ENCODE measurements at regions not wholly inside any gene's neighbourhood (a gene's known extent, or its start where the extent isn't known, plus 50 kb on each side); places are given as distances from the start of the nearest gene placed in this dataset.

- Histone ChIP-seq H3K4me3 (ENCODE audit: insufficient read depth, low read depth, low read length) (no peak overlapping the region), H3K9me3 (ENCODE audit: control insufficient read depth, low read length) (peaks cover 2% of the 10 kb centered on the region), H3K27me3 (ENCODE audit: control insufficient read depth, insufficient read depth, low read length, poor library complexity, severe bottlenecking) (no peaks in the 10 kb centered on the region), H3K4me1 (ENCODE audit: control insufficient read depth, insufficient read depth, low read length) (peaks cover 3% of the 10 kb centered on the region), H3K36me3 (ENCODE audit: control insufficient read depth, insufficient read depth, low read length) (no peaks in the 10 kb centered on the region), H3K27ac (ENCODE audit: insufficient read depth, low read depth, low read length, poor library complexity, severe bottlenecking) (no peak overlapping the region)
- 86 to 90% methylated on average over 6 to 8 of the region's 8 CpGs for WGBS, 2 experiments
Observed at GRCh38 chr5:124162767-124163532, 583.5 kb downstream of the ZNF608 start.

GRCh38 chr5:124161266-124161665, 585.2 kb downstream of the ZNF608 start:
- peaks cover 2% of the 10 kb centered on the region for H3K9me3 ChIP-seq (ENCODE audit: control insufficient read depth, low read length)
- no peak overlapping the region for H3K27ac ChIP-seq (ENCODE audit: insufficient read depth, low read depth, low read length, poor library complexity, severe bottlenecking)
- no peak overlapping the region for H3K4me3 ChIP-seq (ENCODE audit: insufficient read depth, low read depth, low read length)
- peaks cover 3% of the 10 kb centered on the region for H3K4me1 ChIP-seq (ENCODE audit: control insufficient read depth, insufficient read depth, low read length)
- no peaks in the 10 kb centered on the region for H3K27me3 ChIP-seq (ENCODE audit: control insufficient read depth, insufficient read depth, low read length, poor library complexity, severe bottlenecking)
- no peaks in the 10 kb centered on the region for H3K36me3 ChIP-seq (ENCODE audit: control insufficient read depth, insufficient read depth, low read length)
- 92% methylated on average over 5 of the region's 5 CpGs for WGBS, 2 experiments

- Histone ChIP-seq H3K4me3 (ENCODE audit: insufficient read depth, low read depth, low read length) (no peak overlapping the region), H3K27me3 (ENCODE audit: control insufficient read depth, insufficient read depth, low read length, poor library complexity, severe bottlenecking) (no peaks in the 10 kb centered on the region), H3K27ac (ENCODE audit: insufficient read depth, low read depth, low read length, poor library complexity, severe bottlenecking) (no peak overlapping the region), H3K9me3 (ENCODE audit: control insufficient read depth, low read length) (peaks cover 2% of the 10 kb centered on the region), H3K36me3 (ENCODE audit: control insufficient read depth, insufficient read depth, low read length) (peaks cover 4% of the 10 kb centered on the region), H3K4me1 (ENCODE audit: control insufficient read depth, insufficient read depth, low read length) (peaks cover 3% of the 10 kb centered on the region)
- 92% methylated on average over 2 of the region's 2 CpGs; no CpG with 5 or more reads in 1 of the 2 experiments for WGBS, 2 experiments
Observed at GRCh38 chr5:124160265-124160664, 586.2 kb downstream of the ZNF608 start.

GRCh38 chr5:124157320-124157719, 589.1 kb downstream of the ZNF608 start:
- Histone ChIP-seq H3K9me3 (ENCODE audit: control insufficient read depth, low read length) (peaks cover 7% of the 10 kb centered on the region), H3K27me3 (ENCODE audit: control insufficient read depth, insufficient read depth, low read length, poor library complexity, severe bottlenecking) (no peaks in the 10 kb centered on the region), H3K4me3 (ENCODE audit: insufficient read depth, low read depth, low read length) (no peak overlapping the region), H3K4me1 (ENCODE audit: control insufficient read depth, insufficient read depth, low read length) (no peaks in the 10 kb centered on the region), H3K27ac (ENCODE audit: insufficient read depth, low read depth, low read length, poor library complexity, severe bottlenecking) (no peak overlapping the region), H3K36me3 (ENCODE audit: control insufficient read depth, insufficient read depth, low read length) (peaks cover 4% of the 10 kb centered on the region)
- 100% methylated on average over 2 of the region's 2 CpGs for WGBS, 2 experiments

GRCh38 chr5:124156415-124156996, 589.9 kb downstream of the ZNF608 start:
- H3K4me3 ChIP-seq (ENCODE audit: insufficient read depth, low read depth, low read length) = no peak overlapping the region
- H3K27ac ChIP-seq (ENCODE audit: insufficient read depth, low read depth, low read length, poor library complexity, severe bottlenecking) = no peak overlapping the region
- 87 to 93% methylated on average over 4 of the region's 4 CpGs for WGBS, 2 experiments
- H3K9me3 ChIP-seq (ENCODE audit: control insufficient read depth, low read length) = peaks cover 7% of the 10 kb centered on the region
- H3K36me3 ChIP-seq (ENCODE audit: control insufficient read depth, insufficient read depth, low read length) = peaks cover 4% of the 10 kb centered on the region
- no peaks in the 10 kb centered on the region for H3K27me3 ChIP-seq (ENCODE audit: control insufficient read depth, insufficient read depth, low read length, poor library complexity, severe bottlenecking)
- H3K4me1 ChIP-seq (ENCODE audit: control insufficient read depth, insufficient read depth, low read length) = no peaks in the 10 kb centered on the region

- Histone ChIP-seq H3K9me3 (ENCODE audit: control insufficient read depth, low read length) (peaks cover 7% of the 10 kb centered on the region), H3K4me1 (ENCODE audit: control insufficient read depth, insufficient read depth, low read length) (no peaks in the 10 kb centered on the region), H3K27me3 (ENCODE audit: control insufficient read depth, insufficient read depth, low read length, poor library complexity, severe bottlenecking) (no peaks in the 10 kb centered on the region), H3K4me3 (ENCODE audit: insufficient read depth, low read depth, low read length) (no peak overlapping the region), H3K27ac (ENCODE audit: insufficient read depth, low read depth, low read length, poor library complexity, severe bottlenecking) (no peak overlapping the region), H3K36me3 (ENCODE audit: control insufficient read depth, insufficient read depth, low read length) (peaks cover 4% of the 10 kb centered on the region)
- no CpG with 5 or more reads among the region's 1 CpG for WGBS, 2 experiments
Observed at GRCh38 chr5:124154714-124155113, 591.7 kb downstream of the ZNF608 start.

- 91 to 92% methylated on average over 1 of the region's 1 CpG for WGBS, 2 experiments
- no peak overlapping the region for H3K4me3 ChIP-seq (ENCODE audit: insufficient read depth, low read depth, low read length)
- no peaks in the 10 kb centered on the region for H3K27me3 ChIP-seq (ENCODE audit: control insufficient read depth, insufficient read depth, low read length, poor library complexity, severe bottlenecking)
- peaks cover 5% of the 10 kb centered on the region for H3K9me3 ChIP-seq (ENCODE audit: control insufficient read depth, low read length)
- H3K27ac ChIP-seq (ENCODE audit: insufficient read depth, low read depth, low read length, poor library complexity, severe bottlenecking) = no peak overlapping the region
- peaks cover 4% of the 10 kb centered on the region for H3K36me3 ChIP-seq (ENCODE audit: control insufficient read depth, insufficient read depth, low read length)
- H3K4me1 ChIP-seq (ENCODE audit: control insufficient read depth, insufficient read depth, low read length) = no peaks in the 10 kb centered on the region
Observed at GRCh38 chr5:124153588-124153987, 592.9 kb downstream of the ZNF608 start.

- H3K27ac ChIP-seq (ENCODE audit: insufficient read depth, low read depth, low read length, poor library complexity, severe bottlenecking) = no peak overlapping the region
- H3K36me3 ChIP-seq (ENCODE audit: control insufficient read depth, insufficient read depth, low read length) = no peaks in the 10 kb centered on the region
- no peak overlapping the region for H3K4me3 ChIP-seq (ENCODE audit: insufficient read depth, low read depth, low read length)
- H3K4me1 ChIP-seq (ENCODE audit: control insufficient read depth, insufficient read depth, low read length) = no peaks in the 10 kb centered on the region
- WGBS, 2 experiments = 88 to 94% methylated on average over 2 of the region's 2 CpGs
- H3K9me3 ChIP-seq (ENCODE audit: control insufficient read depth, low read length) = no peaks in the 10 kb centered on the region
- no peaks in the 10 kb centered on the region for H3K27me3 ChIP-seq (ENCODE audit: control insufficient read depth, insufficient read depth, low read length, poor library complexity, severe bottlenecking)
Observed at GRCh38 chr5:124148574-124148973, 597.9 kb downstream of the ZNF608 start.

- Histone ChIP-seq H3K4me3 (ENCODE audit: insufficient read depth, low read depth, low read length) (no peak overlapping the region), H3K27me3 (ENCODE audit: control insufficient read depth, insufficient read depth, low read length, poor library complexity, severe bottlenecking) (no peaks in the 10 kb centered on the region), H3K9me3 (ENCODE audit: control insufficient read depth, low read length) (no peaks in the 10 kb centered on the region), H3K27ac (ENCODE audit: insufficient read depth, low read depth, low read length, poor library complexity, severe bottlenecking) (no peak overlapping the region), H3K4me1 (ENCODE audit: control insufficient read depth, insufficient read depth, low read length) (no peaks in the 10 kb centered on the region), H3K36me3 (ENCODE audit: control insufficient read depth, insufficient read depth, low read length) (no peaks in the 10 kb centered on the region)
Observed at GRCh38 chr5:124140060-124140459, 606.4 kb downstream of the ZNF608 start.

- H3K9me3 ChIP-seq (ENCODE audit: control insufficient read depth, low read length) = no peaks in the 10 kb centered on the region
- H3K36me3 ChIP-seq (ENCODE audit: control insufficient read depth, insufficient read depth, low read length) = no peaks in the 10 kb centered on the region
- no peak overlapping the region for H3K27ac ChIP-seq (ENCODE audit: insufficient read depth, low read depth, low read length, poor library complexity, severe bottlenecking)
- H3K4me3 ChIP-seq (ENCODE audit: insufficient read depth, low read depth, low read length) = no peak overlapping the region
- H3K4me1 ChIP-seq (ENCODE audit: control insufficient read depth, insufficient read depth, low read length) = no peaks in the 10 kb centered on the region
- no peaks in the 10 kb centered on the region for H3K27me3 ChIP-seq (ENCODE audit: control insufficient read depth, insufficient read depth, low read length, poor library complexity, severe bottlenecking)
Observed at GRCh38 chr5:124139477-124139876, 607.0 kb downstream of the ZNF608 start.

Measured in ectodermal cell (in vitro differentiated cells).